ENCODE measurements at regions not wholly inside any gene's neighbourhood (a gene's known extent, or its start where the extent isn't known, plus 50 kb on each side); places are given as distances from the start of the nearest gene placed in this dataset.

GRCh38 chr11:134893810-134894685 lies 482.0 kb upstream of the B3GAT1 start (continued):
- TF ChIP-seq ATF3 (IDR thresholded peaks at IDR 0.05): no peak
- TF ChIP-seq MAX (IDR thresholded peaks at IDR 0.05): no peak
- TF ChIP-seq RAD21 (IDR thresholded peaks at IDR 0.05; ENCODE audit: low read depth): no peak
- TF ChIP-seq EZH2phosphoT487 (IDR thresholded peaks at IDR 0.05; ENCODE audit: borderline replicate concordance): no peak
- TF ChIP-seq TCF7L2 (IDR thresholded peaks at IDR 0.05; ENCODE audit: borderline replicate concordance, extremely low read depth, insufficient read depth, insufficient read length): no peak

GRCh38 chr11:134890446-134890845 lies 478.4 kb upstream of the B3GAT1 start:
- Histone ChIP-seq H4K20me1 (ENCODE audit: insufficient read depth) (no peaks in the 10 kb centered on the region), H3K4me1 (ENCODE audit: control insufficient read depth in 1 of 2, insufficient read depth in 2 of 2, low read length in 2 of 2) (no peaks in the 10 kb centered on the region), H3K79me2 (ENCODE audit: insufficient read depth, low read length) (no peaks in the 10 kb centered on the region), H3K36me3 (ENCODE audit: control insufficient read depth in 1 of 2, insufficient read depth in 2 of 2, low read length in 2 of 2) (no peaks in the 10 kb centered on the region), H3K27ac (ENCODE audit: low read depth, low read length) (no peak overlapping the region), H2AFZ (ENCODE audit: low read depth, low read length, poor library complexity, severe bottlenecking) (no peak overlapping the region), H3K9ac (ENCODE audit: low read length) (no peak overlapping the region), H3K9me2 (ENCODE audit: insufficient read depth) (no peaks in the 10 kb centered on the region), H3K9me3 (ENCODE audit: control insufficient read depth in 1 of 2, insufficient read depth in 1 of 2, low read depth in 1 of 2, low read length in 2 of 2) (no peaks in the 10 kb centered on the region), H3K4me3 (replicated peaks in 1 of 2; ENCODE audit: low read depth in 1 of 2, low read length in 2 of 2) (no peak overlapping the region), H3K4me2 (ENCODE audit: low read length) (no peak overlapping the region), H3K27me3 (ENCODE audit: insufficient read depth, low read length) (peaks cover 67% of the 10 kb centered on the region)
- no TSS peak for BruUV-seq (replicated peaks)
- intact Hi-C loops (cut with micrococcal nuclease): no loop called here
- no peak for ATAC-seq
- RAD21 ChIA-PET (ENCODE audit: low non-redundant PET in 1 of 2, low total read pairs in 2 of 2, uncharacterized antibody in 2 of 2, unreplicated experiment in 2 of 2): no interaction called here
- CTCF ChIA-PET: no interaction called here
- POLR2A ChIA-PET: no interaction called here
- TF ChIP-seq REST (IDR thresholded peaks at IDR 0.05; ENCODE audit: low read depth) (no peak), JUND (IDR thresholded peaks at IDR 0.05) (no peak), EZH2 (IDR thresholded peaks at IDR 0.05) (no peak)
- no peak for DNase-seq (ENCODE audit: low read depth, low spot score)

Data from HCT116 (cell line).